ENCODE measurements at regions not wholly inside any gene's neighbourhood (a gene's known extent, or its start where the extent isn't known, plus 50 kb on each side); places are given as distances from the start of the nearest gene placed in this dataset.
A peak's percentile ranks its signal among the peaks of the same experiment; 100 is the strongest.
"Not testable (repeated sequence)": the region's sequence is repeated elsewhere in the genome, so short reads cannot be mapped to it uniquely, and the experiment has no call there.

DNA sequence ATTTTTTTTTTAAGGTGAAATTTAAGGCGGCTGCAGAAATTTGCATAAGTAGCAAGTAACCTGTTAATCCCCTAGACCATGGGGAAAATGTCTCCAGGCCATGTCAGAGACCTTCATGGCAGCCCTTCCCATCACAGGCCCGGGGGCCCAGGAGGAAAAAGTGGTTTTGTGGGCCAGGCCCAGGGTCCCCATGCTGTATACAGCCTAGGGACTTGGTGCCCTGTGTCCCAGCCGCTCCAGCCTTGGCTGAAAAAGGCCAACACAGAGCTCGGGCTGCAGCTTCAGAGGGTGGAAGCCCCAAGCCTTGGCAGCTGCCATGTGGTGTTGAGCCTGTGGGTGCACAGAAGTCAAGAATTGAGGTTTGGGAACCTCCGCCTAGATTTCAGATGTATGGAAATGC, 218.3 kb downstream of the KCNRG start:
- not testable (repeated sequence) for DNase-seq

DNA sequence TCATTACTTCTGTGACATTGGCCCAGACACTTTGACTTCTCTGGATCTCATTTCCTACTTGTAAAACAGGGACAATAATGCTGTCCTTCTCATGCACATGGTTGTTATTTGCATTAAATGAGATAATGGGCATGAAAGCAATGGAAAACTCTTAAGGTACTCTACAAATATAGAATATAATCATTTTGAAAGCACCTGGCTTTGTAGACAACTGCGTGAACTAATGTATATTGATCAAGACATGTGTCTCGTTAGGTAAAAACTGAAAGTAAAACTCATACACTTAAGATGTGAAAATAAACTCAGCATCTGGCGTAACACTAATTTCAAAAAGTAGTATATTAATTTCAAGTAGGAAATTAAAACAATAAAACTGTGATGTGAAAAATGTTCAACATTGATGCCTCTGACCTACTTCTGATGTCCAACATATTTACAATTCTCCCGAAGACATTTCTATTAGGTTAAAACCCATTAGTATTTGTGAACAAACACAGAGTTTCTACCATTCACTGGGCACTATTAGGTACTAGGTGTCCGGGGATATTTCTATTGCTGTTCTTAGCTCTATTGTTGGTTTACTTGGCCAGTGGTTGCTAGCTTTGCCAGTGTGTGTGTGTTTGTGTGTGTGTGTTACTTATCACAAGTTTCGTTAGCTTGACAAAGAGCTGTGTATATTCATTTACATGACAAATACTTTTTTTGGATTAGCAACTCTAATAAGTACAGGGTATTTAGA, 220.5 kb downstream of the KCNRG start:
- DNase-seq: no peak

DNA sequence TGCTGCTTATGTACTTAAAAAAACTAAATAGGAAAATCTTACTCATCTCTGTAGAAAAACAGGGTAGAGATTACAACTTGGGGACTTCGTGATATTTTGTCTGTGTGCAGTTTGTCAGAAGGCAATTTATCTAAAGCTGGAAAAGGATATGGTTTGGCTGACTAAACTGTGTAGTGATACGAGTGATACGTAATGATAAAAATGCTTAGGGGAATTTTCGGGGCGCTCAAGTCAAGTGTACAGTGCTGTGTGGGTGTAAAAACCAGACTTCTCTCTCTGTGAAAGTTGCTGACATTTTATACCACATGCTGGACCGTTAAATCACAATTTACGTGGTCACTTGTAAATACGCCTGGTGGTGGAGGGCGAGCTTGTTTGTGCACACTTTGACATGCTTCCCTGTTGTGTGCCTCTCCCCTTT, 221.7 kb downstream of the KCNRG start:
- DNase-seq: no peak

DNA sequence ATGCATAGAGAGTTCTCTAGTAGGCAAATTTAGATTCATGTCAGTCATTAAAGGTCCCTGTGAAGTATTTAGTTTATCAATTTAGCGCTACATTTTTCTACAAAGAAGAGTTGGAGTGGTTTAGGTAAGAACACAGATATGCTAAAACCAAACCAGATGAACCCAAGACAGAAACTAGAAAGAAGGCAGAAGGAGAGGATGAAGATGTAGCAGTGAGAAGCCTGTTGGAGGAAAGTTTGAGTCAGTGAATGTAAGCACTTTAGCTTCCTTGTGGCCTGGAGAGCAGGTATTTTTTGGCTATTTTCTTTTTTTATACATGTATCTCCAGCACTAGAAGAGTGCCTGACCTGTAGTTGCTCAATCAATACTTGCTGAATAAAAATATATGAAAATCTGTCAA, 223.7 kb downstream of the KCNRG start:
- DNase-seq: no peak

DNA sequence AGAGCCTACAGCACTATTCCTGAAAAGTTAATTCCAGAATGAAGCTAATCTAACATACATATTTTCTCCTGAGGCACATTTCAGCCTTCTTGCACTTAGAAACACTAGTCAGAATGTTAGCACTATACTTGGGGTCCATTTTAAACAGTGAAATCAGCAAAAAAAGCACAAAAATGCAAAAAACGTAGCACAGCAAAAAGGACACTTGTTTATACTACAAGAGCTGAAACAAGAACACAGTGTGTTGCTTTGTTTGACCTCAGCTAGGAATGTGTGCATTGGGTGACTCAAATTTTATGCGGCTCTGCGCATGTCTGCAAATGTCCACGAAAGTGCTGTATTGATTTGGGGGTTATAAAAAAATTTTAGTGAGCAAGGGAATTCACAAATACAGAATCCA, 226.2 kb downstream of the KCNRG start:
- no peak for DNase-seq

DNA sequence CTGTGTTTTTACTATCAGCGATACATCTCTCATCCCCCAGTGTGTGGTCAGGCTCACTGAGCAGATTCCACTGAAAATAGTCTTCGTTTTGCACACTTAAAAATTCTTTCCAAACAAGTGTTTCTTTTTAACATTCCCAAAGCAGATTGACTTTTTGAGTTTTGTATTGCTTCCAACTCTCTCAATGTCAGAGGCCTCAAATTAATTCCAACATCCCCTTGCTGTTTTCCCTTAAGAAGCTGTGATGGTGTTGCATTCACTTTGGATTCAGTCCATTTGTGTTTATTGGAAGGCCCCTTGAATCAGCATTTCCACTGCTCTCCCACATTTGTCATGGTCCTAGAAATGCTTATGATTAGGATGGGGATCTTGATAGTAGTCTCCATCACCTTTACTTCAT, 228.7 kb downstream of the KCNRG start:
- no peak for DNase-seq

DNA sequence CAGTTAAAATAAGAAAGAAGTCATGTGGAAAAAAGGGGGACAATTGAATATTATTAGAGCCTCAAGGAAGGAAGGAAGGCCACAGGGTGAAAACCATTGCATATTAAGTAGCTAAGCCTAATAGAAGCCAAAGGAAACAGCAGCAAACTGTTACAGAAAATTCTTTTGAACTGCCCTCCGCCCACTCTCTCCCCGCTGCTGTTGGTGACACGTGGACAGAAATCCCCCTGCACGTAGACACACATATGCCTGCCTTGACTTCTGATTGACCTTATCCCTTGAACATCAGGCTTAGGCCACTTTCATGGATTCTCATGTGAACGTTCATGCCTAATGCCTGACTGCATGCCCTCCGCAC, 229.1 kb downstream of the KCNRG start:
- no peak for DNase-seq

DNA sequence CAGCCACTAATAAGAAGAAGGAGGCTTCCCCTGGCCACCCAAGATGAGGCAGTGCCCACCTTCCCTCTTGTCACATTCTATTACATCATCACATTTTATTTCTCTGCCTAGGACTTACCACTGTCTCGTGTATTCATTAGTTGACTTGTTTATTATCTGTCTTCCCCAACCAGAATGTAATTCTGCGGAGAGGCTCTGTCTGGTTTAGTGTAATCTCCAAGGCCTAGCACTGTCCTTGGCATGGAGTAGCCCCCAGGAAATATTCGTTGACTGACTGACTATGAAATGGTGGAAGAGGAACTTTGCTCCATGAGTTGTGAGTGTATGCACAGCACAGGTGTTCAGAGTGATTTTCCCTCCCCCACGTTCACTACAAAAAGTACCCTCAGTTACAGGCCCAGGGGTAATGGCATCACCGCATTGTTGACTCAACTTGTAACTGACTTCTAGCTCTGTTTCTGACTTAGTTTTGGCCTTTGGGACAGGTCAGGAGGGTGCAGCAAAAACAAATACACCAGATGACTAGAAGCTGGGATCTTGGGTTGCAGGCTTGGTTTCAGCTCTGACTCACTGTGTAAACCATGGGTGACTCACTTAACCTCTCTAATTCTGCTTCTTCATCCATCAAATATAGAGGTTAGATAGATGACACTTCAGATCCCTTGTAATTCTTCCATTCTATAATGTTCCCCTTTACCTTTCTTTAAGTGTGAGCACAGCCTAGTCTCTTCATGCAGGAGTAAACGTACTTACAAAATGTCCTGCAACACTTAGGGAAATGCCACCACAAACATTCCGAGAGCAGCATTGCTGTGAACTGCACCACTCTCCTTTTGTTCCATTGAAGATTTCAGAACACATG, 229.7 kb downstream of the KCNRG start:
- DNase-seq: peak; percentile 60

DNA sequence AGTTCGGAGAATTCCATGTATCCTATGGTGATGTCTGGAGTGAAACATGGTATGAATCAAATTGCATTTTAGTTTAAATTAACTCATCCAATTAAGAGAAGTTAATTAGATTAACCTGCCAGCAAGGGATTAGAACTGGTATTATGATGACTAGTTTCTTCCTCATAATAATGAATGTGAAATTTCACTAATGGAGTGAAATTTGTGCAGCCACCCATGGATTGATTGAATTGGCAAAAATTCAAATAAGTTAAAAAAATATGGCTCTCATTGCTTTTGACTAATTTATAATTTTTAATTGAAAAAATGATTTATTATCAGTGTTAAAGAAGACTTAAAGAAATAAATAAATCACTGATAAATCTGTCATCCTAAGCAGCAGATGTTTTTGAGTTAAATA, 232.0 kb downstream of the KCNRG start:
- DNase-seq: no peak

DNA sequence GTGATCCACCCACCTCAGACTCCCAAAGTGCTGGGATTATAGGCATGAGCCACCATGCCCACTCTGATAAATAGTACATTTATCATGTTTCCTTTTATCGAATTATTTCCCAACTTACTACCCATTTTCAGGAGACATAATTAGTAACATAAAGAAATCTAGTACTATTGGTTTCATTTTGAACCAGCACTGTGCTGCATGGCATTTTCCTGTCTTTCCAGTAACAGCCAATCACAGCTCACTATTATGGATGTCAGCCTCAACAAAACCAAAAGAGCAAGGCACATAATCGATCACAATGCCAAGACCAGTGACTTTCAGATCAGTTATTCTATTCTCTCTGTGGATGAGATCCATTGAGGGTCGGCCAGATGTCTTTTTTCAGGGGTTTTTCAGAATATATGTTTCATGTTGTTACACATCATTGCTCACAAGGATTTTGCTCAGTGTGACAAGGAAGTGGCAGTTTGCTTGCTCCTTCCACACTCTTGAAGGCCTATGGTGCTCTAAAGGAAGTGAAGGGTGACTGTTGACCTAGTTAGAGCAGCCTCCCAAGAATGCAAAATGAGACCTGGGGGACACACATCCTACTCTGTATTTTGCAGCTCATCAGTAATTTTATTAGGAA, 233.4 kb downstream of the KCNRG start:
- no peak for DNase-seq

DNA sequence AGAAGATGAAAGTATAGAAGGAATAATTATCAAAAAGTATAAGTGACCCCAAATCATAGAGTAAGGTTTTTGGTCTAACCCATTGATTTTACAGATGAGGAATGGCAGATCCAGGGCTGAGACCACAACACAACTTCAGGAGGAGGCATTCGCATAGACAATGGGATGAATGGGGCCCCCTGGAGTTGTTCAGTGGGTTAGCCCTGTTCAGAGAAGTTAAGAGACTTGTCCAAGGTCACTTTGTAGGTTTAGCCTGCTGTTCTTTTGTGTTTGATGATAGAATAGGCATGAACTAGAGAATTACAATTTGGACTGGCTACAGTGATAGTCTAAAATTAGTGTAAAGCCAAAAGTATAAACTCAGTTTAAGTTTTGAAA, 233.9 kb downstream of the KCNRG start:
- no peak for DNase-seq

DNA sequence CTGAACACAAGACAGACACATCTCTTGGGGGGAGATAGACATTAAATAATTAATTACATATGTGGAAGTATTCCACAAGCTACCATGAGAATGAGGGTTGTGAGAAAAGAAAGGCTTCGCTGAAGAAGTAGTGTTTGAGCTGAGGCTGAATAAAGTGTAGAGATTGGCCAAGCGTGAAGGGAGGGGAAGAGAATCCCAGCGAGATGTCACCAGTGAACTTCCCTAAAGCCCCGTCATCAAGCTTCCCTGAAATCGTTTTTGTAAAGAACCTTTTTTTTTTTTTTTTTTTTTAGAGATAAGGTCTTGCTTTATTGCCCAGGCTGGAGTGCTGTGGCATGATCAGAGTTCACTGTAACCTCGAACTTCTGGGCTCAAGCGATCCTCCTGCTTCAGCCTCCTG, 235.2 kb downstream of the KCNRG start:
- no peak for DNase-seq

DNA sequence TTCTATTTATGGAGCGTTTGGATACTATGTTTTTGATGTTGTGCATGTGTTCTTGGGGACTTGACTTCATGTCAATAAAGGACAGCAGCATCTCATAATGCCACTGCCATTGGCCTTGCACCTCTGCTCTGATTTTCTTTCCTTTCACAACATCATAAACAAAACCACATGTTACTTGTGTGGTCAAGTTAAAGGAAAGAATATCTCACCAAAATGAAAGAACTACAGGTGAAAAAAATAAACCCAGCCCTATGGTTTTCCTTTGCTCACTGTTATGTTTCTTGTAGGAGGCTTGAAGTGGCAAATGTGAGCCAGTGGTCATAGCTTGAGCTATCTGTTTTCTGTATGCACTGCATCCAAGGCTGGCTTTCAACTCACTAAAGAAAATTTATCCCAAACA, 240.4 kb downstream of the KCNRG start:
- DNase-seq: no peak

DNA sequence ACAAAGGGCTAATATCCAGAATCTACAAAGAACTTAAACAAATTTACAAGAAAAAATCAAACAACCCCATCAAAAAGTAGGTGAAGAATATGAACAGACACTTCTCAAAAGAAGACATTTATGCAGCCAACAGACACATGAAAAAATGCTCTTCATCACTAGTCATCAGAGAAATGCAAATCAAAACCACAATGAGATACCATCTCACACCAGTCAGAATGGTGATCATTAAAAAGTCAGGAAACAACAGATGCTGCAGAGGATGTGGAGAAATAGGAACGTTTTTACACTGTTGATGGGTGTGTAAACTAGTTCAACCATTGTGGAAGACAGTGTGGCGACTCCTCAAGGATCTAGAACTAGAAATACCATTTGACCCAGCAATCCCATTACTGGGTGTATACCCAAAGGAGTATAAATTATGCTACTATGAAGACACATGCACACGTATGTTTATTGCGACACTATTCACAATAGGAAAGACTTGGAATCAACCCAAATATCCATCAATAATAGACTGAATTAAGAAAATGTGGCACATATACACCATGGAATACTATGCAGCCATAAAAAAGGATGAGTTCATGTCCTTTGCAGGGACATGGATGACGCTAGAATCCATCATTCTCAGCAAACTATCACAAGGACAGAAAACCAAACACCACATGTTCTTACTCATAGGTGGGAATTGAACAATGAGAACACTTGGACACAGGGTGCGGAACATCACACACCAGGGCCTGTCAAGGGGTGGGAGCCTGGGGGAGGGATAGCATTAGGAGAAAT, 241.5 kb downstream of the KCNRG start:
- not testable (repeated sequence) for DNase-seq

DNA sequence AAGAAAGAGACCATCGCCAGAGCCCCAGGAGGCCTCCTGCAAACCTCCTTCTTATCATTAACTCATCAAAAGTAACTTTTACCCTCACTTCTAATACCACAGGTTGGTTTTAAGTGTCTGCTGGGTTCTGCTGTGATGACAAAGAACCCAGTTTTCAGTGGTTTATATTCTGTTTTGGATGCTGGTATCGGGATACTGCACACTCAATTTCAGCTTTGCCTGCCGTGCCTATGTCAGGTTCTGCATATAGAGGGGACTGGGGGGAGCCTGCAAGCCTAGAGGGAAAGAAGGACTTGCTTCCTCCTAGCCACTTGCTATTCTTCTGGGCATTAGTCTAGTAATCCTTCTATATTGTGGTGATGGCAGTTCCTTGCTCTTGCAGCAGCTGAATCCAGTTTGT, 242.4 kb downstream of the KCNRG start:
- DNase-seq: no peak

DNA sequence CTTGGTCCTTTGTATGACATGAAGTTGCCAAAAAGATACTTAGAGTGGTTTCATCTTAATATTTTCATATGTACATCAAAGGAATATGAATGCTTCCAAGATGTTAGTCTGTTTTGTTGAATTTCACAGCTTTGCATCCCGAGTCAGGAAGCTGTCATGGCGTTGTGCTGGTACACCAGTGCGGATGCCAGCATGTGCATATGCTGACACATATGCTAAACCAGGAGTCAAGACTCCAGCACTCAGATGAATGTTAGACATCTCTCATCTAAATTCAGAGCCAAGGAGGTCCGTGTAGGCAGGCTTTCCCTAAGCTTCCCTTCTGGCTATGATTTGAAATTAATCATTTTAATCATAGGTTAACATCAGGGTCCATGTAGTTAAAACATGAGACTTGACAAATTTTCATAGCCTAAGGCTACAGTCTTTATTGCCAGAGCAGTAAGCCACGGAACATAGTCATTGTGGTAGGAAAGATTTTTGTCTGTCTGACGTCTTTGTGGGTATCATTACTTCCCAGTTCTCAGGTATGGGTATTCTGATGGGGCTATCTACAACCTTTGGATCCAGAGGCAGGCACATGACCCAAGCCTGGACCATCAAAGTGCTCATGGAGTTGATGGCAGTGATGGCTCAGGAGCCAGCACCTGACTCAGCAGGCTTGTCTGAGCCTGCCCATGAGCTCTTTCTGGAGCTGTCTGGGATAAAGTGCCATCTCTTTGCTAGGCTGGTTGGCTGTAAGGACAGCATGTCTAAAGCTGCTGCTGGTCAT, 246.1 kb downstream of the KCNRG start:
- DNase-seq: no peak

DNA sequence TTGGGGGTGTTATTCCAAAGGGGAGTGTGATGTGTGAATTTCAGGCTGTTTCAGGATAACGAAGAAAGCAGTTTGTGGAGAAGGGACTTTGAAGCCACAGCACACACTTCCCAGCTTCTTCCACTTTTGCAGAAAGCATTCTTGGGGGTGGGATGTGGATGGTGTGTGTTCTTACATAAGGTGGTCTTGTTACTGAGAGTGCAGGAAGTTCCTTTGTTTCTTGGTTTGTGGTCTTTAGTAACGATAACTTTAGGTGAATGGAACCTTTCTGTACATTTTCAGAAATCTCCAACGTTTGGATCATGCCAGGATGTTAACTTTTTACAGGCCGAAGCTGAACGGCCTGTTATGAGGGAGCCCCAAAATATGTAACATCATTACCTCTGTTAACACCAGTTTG, 251.8 kb downstream of the KCNRG start:
- no peak for DNase-seq

DNA sequence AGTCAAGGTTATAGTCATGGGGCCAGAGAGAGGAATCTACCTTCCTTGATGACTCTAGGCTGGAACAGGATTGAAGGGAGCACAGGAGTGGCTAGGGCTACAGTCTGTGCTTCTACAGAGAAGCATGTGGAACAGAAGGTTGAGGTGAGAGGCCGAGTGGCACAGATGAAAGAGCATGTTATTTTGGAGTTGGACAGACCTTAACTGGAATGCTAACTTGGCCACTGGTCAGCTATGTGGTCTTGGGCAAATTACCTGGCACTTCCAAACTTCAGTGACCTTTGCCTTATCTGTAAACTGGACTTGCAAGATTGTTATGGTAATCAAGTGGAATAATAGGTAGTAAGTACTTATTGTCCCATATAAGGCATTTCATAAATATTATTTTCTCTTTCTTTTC, 252.7 kb downstream of the KCNRG start:
- DNase-seq: no peak

DNA sequence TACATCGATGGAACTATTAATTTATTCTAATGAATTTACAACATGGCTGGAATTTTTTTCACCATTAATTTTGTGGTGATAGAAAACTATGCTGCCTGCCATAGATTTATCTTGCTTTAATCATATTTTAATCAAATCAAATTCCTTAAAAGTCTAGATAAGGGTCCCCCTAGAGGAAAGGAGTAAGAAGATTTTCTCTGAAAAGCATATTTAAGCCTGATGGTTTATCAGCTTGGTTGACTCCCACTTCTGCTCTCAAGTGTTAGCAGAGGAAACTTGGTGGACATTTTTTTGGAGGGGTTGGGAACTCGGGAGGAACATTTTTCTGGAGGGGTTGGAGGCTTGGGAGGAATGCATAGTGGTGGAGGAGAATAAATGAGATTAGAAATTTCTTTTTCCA, 253.3 kb downstream of the KCNRG start:
- DNase-seq: no peak

DNA sequence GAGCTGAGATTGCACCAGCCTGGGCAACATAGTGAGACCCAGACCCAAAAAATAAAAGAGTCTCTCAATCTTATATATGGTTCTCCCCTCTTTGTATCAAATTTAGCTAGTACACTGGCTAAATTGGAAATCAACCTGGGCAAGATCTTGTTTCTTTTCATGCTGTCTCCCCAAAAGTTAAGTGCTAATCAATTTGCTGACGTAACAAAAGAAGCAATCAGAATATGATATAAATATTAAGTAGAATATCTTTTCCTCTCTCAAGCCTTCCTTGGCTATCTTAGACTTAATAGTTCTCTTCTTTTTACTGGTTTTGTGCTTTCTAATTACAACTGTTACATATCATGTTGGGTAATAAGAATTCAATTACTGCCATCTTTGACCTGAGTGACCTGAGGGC, 258.9 kb downstream of the KCNRG start:
- DNase-seq: no peak

DNA sequence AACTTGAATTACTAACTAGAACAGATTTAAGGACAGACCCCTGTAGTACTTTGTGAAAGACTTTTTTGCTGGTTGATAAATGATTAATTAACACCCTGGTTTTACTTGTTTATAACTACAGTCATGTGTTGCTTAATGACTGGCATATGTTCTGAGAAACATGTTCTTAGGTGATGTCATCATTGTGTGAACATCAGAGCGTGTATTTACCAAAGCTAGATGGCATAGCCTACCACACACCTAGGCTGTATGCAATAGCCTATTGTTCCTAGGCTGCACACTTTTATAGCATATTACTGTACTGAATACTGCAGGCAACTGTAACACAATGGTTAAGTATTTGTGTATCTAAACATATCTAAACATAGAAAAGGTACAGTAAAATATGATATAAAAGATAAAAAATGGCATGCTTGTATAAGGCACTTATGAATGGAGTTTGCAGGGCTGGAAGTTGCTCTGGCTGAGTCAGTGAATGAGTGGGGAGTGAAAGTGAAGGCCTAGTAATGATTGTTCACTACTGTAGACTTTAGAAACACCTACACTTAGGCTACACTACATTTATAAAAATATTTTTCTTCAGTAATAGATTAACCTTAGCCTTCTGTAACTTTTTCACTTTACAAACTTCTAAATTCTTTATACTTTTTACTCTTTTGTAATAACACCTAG, 260.3 kb downstream of the KCNRG start:
- no peak for DNase-seq

DNA sequence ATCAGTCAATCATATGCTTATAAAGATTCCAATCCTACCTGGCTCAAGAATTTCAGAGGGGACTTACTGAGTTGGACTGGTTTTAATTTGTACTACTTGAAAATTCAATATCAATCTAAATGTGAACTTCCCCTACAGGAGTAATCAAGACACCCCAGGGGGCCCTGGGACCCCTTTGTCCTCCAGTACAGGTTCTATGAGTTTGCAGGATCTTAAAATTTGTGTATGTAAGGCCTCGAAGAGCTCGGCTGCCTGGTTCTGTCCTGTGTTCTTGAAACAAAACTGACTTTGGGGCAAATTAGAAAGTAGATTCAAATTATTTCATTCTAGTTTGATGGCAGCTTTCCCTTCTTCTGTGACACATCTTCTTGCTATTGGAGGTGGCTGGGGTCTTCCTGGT, 261.3 kb downstream of the KCNRG start:
- DNase-seq: no peak
